K562 (cell line): ENCODE measurements at regions not wholly inside any gene's neighbourhood (a gene's known extent, or its start where the extent isn't known, plus 50 kb on each side); places are given as distances from the start of the nearest gene placed in this dataset.

Source experiments
- ATAC-seq: fragments of 200-7000 bp; cut with Tn5 transposase; 3 replicates; pipeline ENCODE4 v1.9.1; 2020; ENCODE audit warnings: moderate library complexity
- BruUV-seq: library from RNA; stranded (reverse); fragments of 400-500 nt; replicated peaks from 2 replicates; lab custom pipeline; 2021; lab: Mats Ljungman, UMichigan
- CTCF ChIA-PET: fragments of 300-600 bp; formaldehyde crosslinking; extraction: SDS; loops from one replicate; lab custom pipeline; 2021; ENCODE audit warnings: low intra/inter-chr PET ratio; lab: Yijun Ruan, JAX
- POLR2A ChIA-PET: fragments of 300-600, 350-650 bp; sonication (Branson Sonifier 250); formaldehyde crosslinking; extraction: SDS; loops from one replicate; lab custom pipeline; 2021; ENCODE audit warnings: antibody characterized with exemption, inconsistent platforms; lab: Yijun Ruan, JAX
- DNase-seq, 4 experiments: peaks; one replicate each; pipeline versions ENCODE4 v3.0.0 to v3.0.0-alpha.2; 2011 to 2018; ENCODE audit warnings: low spot score in 3 of 4, mixed read lengths in 3 of 4; ENCODE audit errors: extremely low read depth in 1 of 4
- FAIRE-seq: peaks from 2 replicates; lab custom pipeline; 2011; peaks lifted over from hg19 to GRCh38; lab: Jason Lieb, UNC
- H2AFZ ChIP-seq: 2 replicates; pipeline ENCODE4 v1.6.0; 2011; ENCODE audit warnings: low read depth, low read length, control low read depth, inconsistent platforms
- H3K27ac ChIP-seq: fragments of 200-600 bp; 3 replicates; pipeline ENCODE4 v1.8.0; 2011; ENCODE audit warnings: low read depth, mild to moderate bottlenecking, control low read depth, inconsistent platforms, low read length, moderate library complexity, mixed read lengths; ENCODE audit errors: extremely low read depth
- H3K27me3 ChIP-seq, 2 experiments: fragments of 300-600 bp in 1 of 2; 2 replicates in 1 of 2; 3 replicates in 1 of 2; pipeline versions ENCODE4 v1.6.0 to v1.8.0; 2011; ENCODE audit warnings: inconsistent platforms in 2 of 2, low read length in 2 of 2, mild to moderate bottlenecking in 1 of 2, mixed read lengths in 1 of 2, moderate library complexity in 1 of 2; ENCODE audit not compliant: control insufficient read depth in 2 of 2, insufficient read depth in 2 of 2
- H3K36me3 ChIP-seq: fragments of 300-600 bp; 3 replicates; pipeline ENCODE4 v1.8.0; 2011; ENCODE audit warnings: mild to moderate bottlenecking, low read length, inconsistent platforms; ENCODE audit not compliant: control insufficient read depth, insufficient read depth
- H3K4me1 ChIP-seq, 2 experiments: fragments of 200-600 bp in 1 of 2; replicated peaks in 1 of 2; 2 replicates in 1 of 2; 3 replicates in 1 of 2; pipeline versions ENCODE4 v1.5.1 to v1.8.0; 2011; ENCODE audit warnings: inconsistent platforms in 2 of 2, low read length in 2 of 2, mild to moderate bottlenecking in 1 of 2, mixed read lengths in 1 of 2, moderate library complexity in 1 of 2; ENCODE audit not compliant: control insufficient read depth in 2 of 2, insufficient read depth in 2 of 2
- H3K4me2 ChIP-seq: 2 replicates; pipeline ENCODE4 v1.6.1; 2011; ENCODE audit warnings: low read length, control low read depth, inconsistent platforms, mixed read lengths; ENCODE audit not compliant: insufficient read depth
- H3K4me3 ChIP-seq: fragments of 200-600 bp; sonication (generic), shearing (Covaris generic); 2 replicates; pipeline ENCODE4 v1.5.1; 2016; ENCODE audit warnings: control low read depth, inconsistent platforms
- H3K79me2 ChIP-seq: fragments of 200-600 bp; 3 replicates; pipeline ENCODE4 v1.8.0; 2011; ENCODE audit warnings: low read length, inconsistent platforms; ENCODE audit not compliant: control insufficient read depth, insufficient read depth
- H3K9ac ChIP-seq, 2 experiments: 2 replicates each; pipeline versions ENCODE4 v1.6.0 to v1.6.1; 2011; ENCODE audit warnings: low read depth in 2 of 2, low read length in 2 of 2, control low read depth in 1 of 2, inconsistent platforms in 1 of 2, mild to moderate bottlenecking in 1 of 2, mixed read lengths in 1 of 2; ENCODE audit not compliant: insufficient read depth in 1 of 2
- H3K9me1 ChIP-seq: one replicate; pipeline ENCODE4 v1.6.0; 2011; ENCODE audit warnings: inconsistent platforms, mild to moderate bottlenecking, low read length, moderate library complexity; ENCODE audit not compliant: control insufficient read depth, insufficient read depth
- H3K9me3 ChIP-seq: replicated peaks from 2 replicates; pipeline ENCODE4 v1.5.1; 2011; ENCODE audit warnings: low read depth, low read length, inconsistent platforms; ENCODE audit not compliant: control insufficient read depth, insufficient read depth
- H4K20me1 ChIP-seq: replicated peaks from 2 replicates; pipeline ENCODE4 v1.6.1; 2011; ENCODE audit warnings: low read length, inconsistent platforms, mixed read lengths; ENCODE audit not compliant: control insufficient read depth, insufficient read depth
- CBFA2T3 ChIP-seq: fragments of 450-650 bp; IDR thresholded peaks from 2 replicates; pipeline ENCODE4 v1.6.1; 2017
- GTF2E2 ChIP-seq: fragments of 200-800 bp; sonication (Bioruptor generic); IDR thresholded peaks from 2 replicates; pipeline ENCODE4 v1.6.1; 2016; ENCODE audit warnings: missing genetic modification characterization, missing compliant biosample characterization
- HMG20B ChIP-seq: fragments of 250-450 bp; sonication (Bioruptor Pico); IDR thresholded peaks from 2 replicates; pipeline ENCODE4 v1.5.0; 2021; ENCODE audit warnings: mild to moderate bottlenecking
- KAT7 ChIP-seq: sonication (generic); formaldehyde crosslinking; IDR thresholded peaks from 2 replicates; pipeline ENCODE4 v1.8.0; 2022; ENCODE audit warnings: missing genetic modification reagents, mild to moderate bottlenecking, borderline replicate concordance
- NCOR1 ChIP-seq: fragments of 450-650 bp; IDR thresholded peaks from 2 replicates; pipeline ENCODE4 v1.6.1; 2016; ENCODE audit warnings: mild to moderate bottlenecking, moderate library complexity
- PPARD ChIP-seq: fragments of 250-450 bp; sonication (Bioruptor Pico); IDR thresholded peaks from 2 replicates; pipeline ENCODE4 v1.8.0; 2022; ENCODE audit warnings: inconsistent platforms, mild to moderate bottlenecking, moderate library complexity
- TAL1 ChIP-seq: fragments of 450-650 bp; IDR thresholded peaks from 2 replicates; pipeline ENCODE4 v1.6.1; 2016; ENCODE audit warnings: mild to moderate bottlenecking
- WHSC1 ChIP-seq: IDR thresholded peaks from one replicate; pipeline ENCODE4 v1.6.1; 2012; ENCODE audit warnings: low read length, control low read depth, inconsistent platforms
- ZFP30 ChIP-seq: fragments of 250-450 bp; sonication (Bioruptor Pico); IDR thresholded peaks from 2 replicates; pipeline ENCODE4 v1.8.0; 2022; ENCODE audit warnings: moderate library complexity, mild to moderate bottlenecking, inconsistent platforms, borderline replicate concordance
- ZNF507 ChIP-seq: conservative IDR thresholded peaks from 2 replicates; pipeline ENCODE4 v1.6.1; 2017; ENCODE audit warnings: missing genetic modification characterization, missing compliant biosample characterization
- WGBS: fragments of 100-300 bp; shearing (Covaris generic); methylation state at CpG from one replicate; pipeline ENCODE4 v1.1.6; 2016; ENCODE audit warnings: low coverage, mixed read lengths; ENCODE audit not compliant: insufficient coverage; ENCODE audit errors: missing lambda C conversion rate; 5-methylcytosine and 5-hydroxymethylcytosine counted together
- in situ Hi-C: fragments of 300-500 bp; cut with MboI; formaldehyde crosslinking; loops from 4 replicates; pipeline ENCODE4 v1.15.0; 2018; ENCODE audit warnings: inconsistent platforms, mixed read lengths
- intact Hi-C: fragments of 100-400 bp; cut with micrococcal nuclease; formaldehyde crosslinking; loops from 2 replicates; pipeline ENCODE4 v1.14.2; 2022
- TF ChIP-seq, protein P1 (sequence below), 3 experiments: IDR thresholded peaks in 2 of 3; conservative IDR thresholded peaks in 1 of 3; 2 replicates each; pipeline ENCODE4 v1.5.1; 2011 to 2012; ENCODE audit warnings: low read length in 3 of 3, mild to moderate bottlenecking in 3 of 3, control low read depth in 2 of 3, improper control_type of control experiment in 1 of 3, inconsistent platforms in 1 of 3, low read depth in 1 of 3, mixed read lengths in 1 of 3, moderate library complexity in 1 of 3; ENCODE audit not compliant: insufficient read depth in 2 of 3
- TF ChIP-seq, protein P2 (sequence below): sonication (generic); formaldehyde crosslinking; IDR thresholded peaks from 2 replicates; pipeline ENCODE4 v1.8.1; 2022; ENCODE audit warnings: missing genetic modification reagents

DNA sequence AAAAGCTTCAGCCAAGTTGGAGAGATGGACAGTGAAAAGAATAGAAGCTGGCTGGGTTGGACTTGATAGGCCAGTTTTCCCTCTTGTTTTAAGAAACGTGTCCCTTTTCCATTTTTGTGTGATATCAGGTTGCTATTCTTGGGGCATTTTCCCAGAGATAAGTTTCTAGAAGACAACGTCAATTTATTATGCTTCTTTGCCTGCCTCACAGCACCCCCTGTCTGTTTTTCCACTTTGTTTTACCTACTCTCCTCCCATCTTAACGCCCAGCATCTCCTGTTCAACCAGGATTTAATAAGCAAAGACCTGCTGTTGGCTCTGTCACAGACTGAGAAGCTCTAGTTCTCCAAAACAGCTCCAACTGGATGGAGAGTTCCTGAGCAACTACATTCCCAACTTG, 317.8 kb upstream of the ZNF521 start:
- Histone ChIP-seq H3K9me1 (no peaks in the 10 kb centered on the region), H3K9me3 (no peaks in the 10 kb centered on the region), H3K79me2 (no peaks in the 10 kb centered on the region), H3K4me2 (no peak overlapping the region), H4K20me1 (no peaks in the 10 kb centered on the region), H3K36me3 (no peaks in the 10 kb centered on the region), H3K27ac (no peak overlapping the region), H3K9ac (no peak overlapping the region), H3K27me3 (no peaks in the 10 kb centered on the region), H3K4me3 (no peak overlapping the region), H2AFZ (no peak overlapping the region), H3K4me1 (no peaks in the 10 kb centered on the region)
- no peak for TF ChIP-seq ZNF507 (tag)
- TF ChIP-seq, protein P1, sequence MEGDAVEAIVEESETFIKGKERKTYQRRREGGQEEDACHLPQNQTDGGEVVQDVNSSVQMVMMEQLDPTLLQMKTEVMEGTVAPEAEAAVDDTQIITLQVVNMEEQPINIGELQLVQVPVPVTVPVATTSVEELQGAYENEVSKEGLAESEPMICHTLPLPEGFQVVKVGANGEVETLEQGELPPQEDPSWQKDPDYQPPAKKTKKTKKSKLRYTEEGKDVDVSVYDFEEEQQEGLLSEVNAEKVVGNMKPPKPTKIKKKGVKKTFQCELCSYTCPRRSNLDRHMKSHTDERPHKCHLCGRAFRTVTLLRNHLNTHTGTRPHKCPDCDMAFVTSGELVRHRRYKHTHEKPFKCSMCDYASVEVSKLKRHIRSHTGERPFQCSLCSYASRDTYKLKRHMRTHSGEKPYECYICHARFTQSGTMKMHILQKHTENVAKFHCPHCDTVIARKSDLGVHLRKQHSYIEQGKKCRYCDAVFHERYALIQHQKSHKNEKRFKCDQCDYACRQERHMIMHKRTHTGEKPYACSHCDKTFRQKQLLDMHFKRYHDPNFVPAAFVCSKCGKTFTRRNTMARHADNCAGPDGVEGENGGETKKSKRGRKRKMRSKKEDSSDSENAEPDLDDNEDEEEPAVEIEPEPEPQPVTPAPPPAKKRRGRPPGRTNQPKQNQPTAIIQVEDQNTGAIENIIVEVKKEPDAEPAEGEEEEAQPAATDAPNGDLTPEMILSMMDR (IDR thresholded peaks at IDR 0.05 in 2 of 3, conservative IDR thresholded peaks at IDR 0.05 in 1 of 3; ENCODE audit: insufficient read depth in 2 of 3, low read depth in 1 of 3, low read length in 3 of 3): 0 out of 6 replicates have a peak, but pooled peaks of 1 of the 3 experiments have one; percentile 5
- CTCF ChIA-PET: no interaction called here
- 1% methylated on average over 3 of the region's 3 CpGs for WGBS
- ATAC-seq: no peak
- no peak for DNase-seq
- POLR2A ChIA-PET: no interaction called here
- FAIRE-seq: no peak
- in situ Hi-C loops (no loop called here), intact Hi-C loops (loop anchor here (5.0 to 10.0 kb wide), 2 partner anchors 47 to 155 kb away; no protein-coding TSS in a partner anchor)
- BruUV-seq: no TSS peak

DNA sequence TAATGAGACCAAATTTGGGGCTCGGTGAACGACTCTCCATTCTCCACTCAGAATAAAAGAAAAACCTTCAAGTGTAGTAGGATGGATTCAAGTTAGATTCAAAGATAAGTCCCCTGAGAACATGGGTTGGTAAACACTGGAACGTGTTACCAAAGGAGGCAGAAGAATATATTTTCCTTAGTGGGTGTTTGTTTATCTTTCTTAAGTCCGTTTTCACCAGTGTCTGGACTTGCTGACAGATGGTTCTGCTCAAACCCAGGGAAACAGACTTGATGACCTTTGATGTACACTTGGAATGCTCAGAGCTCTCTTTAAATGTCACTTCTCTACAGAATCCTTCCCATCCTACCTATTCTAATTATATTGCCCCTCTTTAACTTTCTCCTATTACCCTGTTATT, 310.3 kb upstream of the ZNF521 start:
- Histone ChIP-seq H3K4me3 (no peak overlapping the region), H2AFZ (no peak overlapping the region), H3K4me2 (no peak overlapping the region), H4K20me1 (no peaks in the 10 kb centered on the region), H3K4me1 (no peaks in the 10 kb centered on the region), H3K79me2 (no peaks in the 10 kb centered on the region), H3K36me3 (no peaks in the 10 kb centered on the region), H3K9me1 (no peaks in the 10 kb centered on the region), H3K27ac (no peak overlapping the region), H3K9ac (no peak overlapping the region), H3K27me3 (no peaks in the 10 kb centered on the region), H3K9me3 (no peaks in the 10 kb centered on the region)
- ChIA-PET CTCF (no interaction called here), POLR2A (no interaction called here)
- ATAC-seq: no peak
- 2% methylated on average over 4 of the region's 4 CpGs for WGBS
- in situ Hi-C loops: no loop called here
- DNase-seq: no peak
- intact Hi-C loops: no loop called here
- no TSS peak for BruUV-seq
- FAIRE-seq: no peak
- TF ChIP-seq TAL1 (no peak), PPARD (CRISPR knock-in tag) (no peak), WHSC1 (no peak), ZFP30 (CRISPR knock-in tag) (no peak), KAT7 (no peak), CBFA2T3 (no peak), NCOR1 (no peak), GTF2E2 (tag) (no peak), HMG20B (no peak)
- TF ChIP-seq, protein P2, sequence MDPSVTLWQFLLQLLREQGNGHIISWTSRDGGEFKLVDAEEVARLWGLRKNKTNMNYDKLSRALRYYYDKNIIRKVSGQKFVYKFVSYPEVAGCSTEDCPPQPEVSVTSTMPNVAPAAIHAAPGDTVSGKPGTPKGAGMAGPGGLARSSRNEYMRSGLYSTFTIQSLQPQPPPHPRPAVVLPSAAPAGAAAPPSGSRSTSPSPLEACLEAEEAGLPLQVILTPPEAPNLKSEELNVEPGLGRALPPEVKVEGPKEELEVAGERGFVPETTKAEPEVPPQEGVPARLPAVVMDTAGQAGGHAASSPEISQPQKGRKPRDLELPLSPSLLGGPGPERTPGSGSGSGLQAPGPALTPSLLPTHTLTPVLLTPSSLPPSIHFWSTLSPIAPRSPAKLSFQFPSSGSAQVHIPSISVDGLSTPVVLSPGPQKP (CRISPR knock-in tag): no peak
